Keratinocyte (primary cell): ENCODE measurements at regions not wholly inside any gene's neighbourhood (a gene's known extent, or its start where the extent isn't known, plus 50 kb on each side); places are given as distances from the start of the nearest gene placed in this dataset.

Experiments
- DNase-seq: peaks from one replicate; pipeline ENCODE4 v3.0.0-alpha.2; 2011; ENCODE audit warnings: low read depth, missing footprints, low spot score
- FAIRE-seq: peaks from 2 replicates; lab custom pipeline; 2011; peaks lifted over from hg19 to GRCh38; lab: Jason Lieb, UNC
- H2AFZ ChIP-seq: 2 replicates; pipeline ENCODE4 v1.6.0; 2012; ENCODE audit warnings: low read length, control low read depth, inconsistent platforms; ENCODE audit not compliant: control insufficient read depth
- H3K27ac ChIP-seq: 2 replicates; pipeline ENCODE4 v1.5.1; 2011; ENCODE audit warnings: low read length; ENCODE audit not compliant: control insufficient read depth, insufficient read depth
- H3K27me3 ChIP-seq: 3 replicates; pipeline ENCODE4 v1.6.0; 2011; ENCODE audit warnings: low read length; ENCODE audit not compliant: control insufficient read depth, insufficient read depth; ENCODE audit errors: extremely low read depth
- H3K36me3 ChIP-seq, 2 experiments: 2 replicates in 1 of 2; 3 replicates in 1 of 2; pipeline ENCODE4 v1.5.1; 2011; ENCODE audit warnings: low read length in 2 of 2, mild to moderate bottlenecking in 1 of 2; ENCODE audit not compliant: control insufficient read depth in 2 of 2, insufficient read depth in 2 of 2; ENCODE audit errors: extremely low read depth in 1 of 2
- H3K4me1 ChIP-seq: 3 replicates; pipeline ENCODE4 v1.5.1; 2011; ENCODE audit warnings: low read length; ENCODE audit not compliant: control insufficient read depth, insufficient read depth; ENCODE audit errors: extremely low read depth
- H3K4me2 ChIP-seq: 3 replicates; pipeline ENCODE4 v1.6.0; 2011; ENCODE audit warnings: low read depth, low read length; ENCODE audit not compliant: control insufficient read depth, insufficient read depth; ENCODE audit errors: extremely low read depth
- H3K4me3 ChIP-seq, 3 experiments: fragments of 200-600 bp in 1 of 3; sonication (generic) in 1 of 3; 2 replicates in 2 of 3; 3 replicates in 1 of 3; pipeline ENCODE4 v1.5.1; 2011 to 2016; ENCODE audit warnings: low read length in 3 of 3, mild to moderate bottlenecking in 3 of 3, control low read depth in 2 of 3, inconsistent platforms in 1 of 3, low read depth in 1 of 3, mixed read lengths in 1 of 3, mixed run types in 1 of 3, moderate library complexity in 1 of 3; ENCODE audit not compliant: control insufficient read depth in 2 of 3, insufficient read depth in 2 of 3; ENCODE audit errors: extremely low read depth in 1 of 3
- H3K79me2 ChIP-seq: 2 replicates; pipeline ENCODE4 v1.6.0; 2012; ENCODE audit warnings: low read length; ENCODE audit not compliant: control insufficient read depth, insufficient read depth
- H3K9ac ChIP-seq: 3 replicates; pipeline ENCODE4 v1.6.0; 2011; ENCODE audit warnings: low read length; ENCODE audit not compliant: control insufficient read depth, insufficient read depth; ENCODE audit errors: extremely low read depth
- H3K9me1 ChIP-seq: 3 replicates; pipeline ENCODE4 v1.6.0; 2011; ENCODE audit warnings: low read length; ENCODE audit not compliant: control insufficient read depth, insufficient read depth; ENCODE audit errors: extremely low read depth
- H3K9me3 ChIP-seq: 2 replicates; pipeline ENCODE4 v1.5.1; 2012; ENCODE audit warnings: low read depth, low read length; ENCODE audit not compliant: control insufficient read depth
- H4K20me1 ChIP-seq: 3 replicates; pipeline ENCODE4 v1.6.0; 2011; ENCODE audit warnings: low read length; ENCODE audit not compliant: control insufficient read depth, insufficient read depth; ENCODE audit errors: extremely low read depth
- CTCF ChIP-seq, 3 experiments: IDR thresholded peaks in 1 of 3; conservative IDR thresholded peaks in 1 of 3; optimal IDR thresholded peaks in 1 of 3; 2 replicates in 2 of 3; 3 replicates in 1 of 3; pipeline versions ENCODE3 to v1.5.1; 2011; ENCODE audit warnings: low read length in 3 of 3, mild to moderate bottlenecking in 3 of 3, moderate library complexity in 2 of 3, control low read depth in 1 of 3, inconsistent platforms in 1 of 3; ENCODE audit not compliant: insufficient read depth in 2 of 3; ENCODE audit errors: extremely low read depth in 1 of 3
- EZH2 ChIP-seq: IDR thresholded peaks from one replicate; pipeline ENCODE4 v1.6.1; 2012; ENCODE audit warnings: inconsistent platforms, mild to moderate bottlenecking, low read length, moderate library complexity
- dilution Hi-C: fragments of 300-500 bp; cut with MboI; formaldehyde crosslinking; loops from one replicate; pipeline ENCODE4 v1.7.0; 2020; ENCODE audit warnings: low sequenced_read_pairs; ENCODE audit not compliant: extremely low pct_ligation_motif_present

GRCh38 chr11:116375221-116375620, 397.6 kb downstream of the BUD13 start:
- TF ChIP-seq EZH2 (no peak), CTCF (optimal IDR thresholded peaks at IDR 0.05 in 1 of 3, IDR thresholded peaks at IDR 0.05 in 1 of 3, conservative IDR thresholded peaks at IDR 0.05 in 1 of 3; ENCODE audit: extremely low read depth in 1 of 3, insufficient read depth in 2 of 3, low read length in 3 of 3) (no peak)
- H3K4me2 ChIP-seq: no peak overlapping the region
- no peak overlapping the region for H3K9ac ChIP-seq
- no peak overlapping the region for H3K4me3 ChIP-seq
- DNase-seq (no peak), FAIRE-seq (no peak)
- no peaks in the 10 kb centered on the region for H4K20me1 ChIP-seq
- no peaks in the 10 kb centered on the region for H3K9me1 ChIP-seq
- H3K36me3 ChIP-seq: no peaks in the 10 kb centered on the region
- H2AFZ ChIP-seq: no peak overlapping the region
- no peak overlapping the region for H3K27ac ChIP-seq
- no peaks in the 10 kb centered on the region for H3K79me2 ChIP-seq
- dilution Hi-C loops: no loop called here
- no peaks in the 10 kb centered on the region for H3K9me3 ChIP-seq
- no peaks in the 10 kb centered on the region for H3K27me3 ChIP-seq
- H3K4me1 ChIP-seq: peaks cover 7% of the 10 kb centered on the region

- no peak overlapping the region for H2AFZ ChIP-seq
- dilution Hi-C loops: no loop called here
Measured at GRCh38 chr11:116374085-116374484, 398.7 kb downstream of the BUD13 start.

More at GRCh38 chr11:116374085-116374484, 398.7 kb downstream of the BUD13 start:
- FAIRE-seq (no peak), DNase-seq (no peak)
- TF ChIP-seq CTCF (optimal IDR thresholded peaks at IDR 0.05 in 1 of 3, IDR thresholded peaks at IDR 0.05 in 1 of 3, conservative IDR thresholded peaks at IDR 0.05 in 1 of 3; ENCODE audit: extremely low read depth in 1 of 3, insufficient read depth in 2 of 3, low read length in 3 of 3) (no peak), EZH2 (no peak)
- H3K4me1 ChIP-seq: peaks cover 7% of the 10 kb centered on the region
- no peaks in the 10 kb centered on the region for H3K9me1 ChIP-seq
- no peaks in the 10 kb centered on the region for H3K27me3 ChIP-seq
- no peak overlapping the region for H3K9ac ChIP-seq
- no peak overlapping the region for H3K27ac ChIP-seq
- H4K20me1 ChIP-seq: no peaks in the 10 kb centered on the region
- no peaks in the 10 kb centered on the region for H3K36me3 ChIP-seq
- H3K4me2 ChIP-seq: no peak overlapping the region
- no peaks in the 10 kb centered on the region for H3K9me3 ChIP-seq
- no peak overlapping the region for H3K4me3 ChIP-seq
- H3K79me2 ChIP-seq: no peaks in the 10 kb centered on the region
